Coronary artery (tissue), 2 donors: ENCODE measurements at regions not wholly inside any gene's neighbourhood (a gene's known extent, or its start where the extent isn't known, plus 50 kb on each side); places are given as distances from the start of the nearest gene placed in this dataset.
"Not testable (repeated sequence)": the region's sequence is repeated elsewhere in the genome, so short reads cannot be mapped to it uniquely, and the experiment has no call there.

Experiments used
- DNase-seq: peaks from one replicate; pipeline ENCODE4 v3.0.0-alpha.2; 2017; ENCODE audit warnings: low spot score
- H3K27ac ChIP-seq, 2 donors: fragments of 200-600 bp; sonication (generic); one replicate each; pipeline ENCODE4 v1.5.1; 2016 to 2019
- H3K4me3 ChIP-seq: fragments of 200-600 bp; sonication (generic); 2 replicates; pipeline ENCODE4 v1.5.1; 2016; ENCODE audit warnings: mild to moderate bottlenecking, moderate library complexity
- CTCF ChIP-seq: fragments of 200-600 bp; sonication (generic); IDR thresholded peaks from one replicate; pipeline ENCODE4 v1.5.1; 2019; ENCODE audit warnings: antibody characterized with exemption

GRCh38 chr7:52340067-52340466 lies 695.4 kb upstream of the POM121L12 start:
- DNase-seq, result no peak
- no peak for TF ChIP-seq CTCF
- no peak overlapping the region for H3K27ac ChIP-seq
- no peak overlapping the region for H3K4me3 ChIP-seq

- H3K4me3 ChIP-seq, DNase-seq, H3K27ac ChIP-seq: not testable (repeated sequence)
These were observed 707.1 kb upstream of the POM121L12 start for GRCh38 chr7:52328328-52328727.

- Histone ChIP-seq H3K4me3 (no peak overlapping the region), H3K27ac (no peak overlapping the region)
- no peak for DNase-seq
These were observed 710.2 kb upstream of the POM121L12 start for GRCh38 chr7:52325237-52325636.

GRCh38 chr7:52323202-52323746 lies 712.2 kb upstream of the POM121L12 start:
- no peak for TF ChIP-seq CTCF
- H3K27ac ChIP-seq, result no peak overlapping the region
- no peak overlapping the region for H3K4me3 ChIP-seq
- no peak for DNase-seq

More at GRCh38 chr7:52325237-52325636, 710.2 kb upstream of the POM121L12 start:
- TF ChIP-seq CTCF, result no peak

GRCh38 chr7:52320610-52321009 lies 714.8 kb upstream of the POM121L12 start:
- no peak for TF ChIP-seq CTCF
- Histone ChIP-seq H3K4me3 (no peak overlapping the region), H3K27ac (no peak overlapping the region)
- no peak for DNase-seq

- DNase-seq, result no peak
- no peak overlapping the region for H3K4me3 ChIP-seq
- H3K27ac ChIP-seq, result no peak overlapping the region
- TF ChIP-seq CTCF, result no peak
These were observed 717.5 kb upstream of the POM121L12 start for GRCh38 chr7:52317921-52318320.

GRCh38 chr7:52311886-52312285 lies 723.5 kb upstream of the POM121L12 start:
- Histone ChIP-seq H3K4me3 (no peak overlapping the region), H3K27ac (no peak overlapping the region)
- no peak for DNase-seq
- TF ChIP-seq CTCF, result no peak

- no peak overlapping the region for H3K27ac ChIP-seq
- DNase-seq, result no peak
- no peak for TF ChIP-seq CTCF
- no peak overlapping the region for H3K4me3 ChIP-seq
These were observed 725.8 kb upstream of the POM121L12 start for GRCh38 chr7:52309631-52310030.
